Ovary (tissue), 7 donors: ENCODE measurements at regions not wholly inside any gene's neighbourhood (a gene's known extent, or its start where the extent isn't known, plus 50 kb on each side); places are given as distances from the start of the nearest gene placed in this dataset.

Experiments
- DNase-seq, 5 donors: peaks; one replicate each; pipeline ENCODE4 v3.0.0-alpha.2; 2019 to 2020
- H3K27ac ChIP-seq, 2 donors: fragments of 200-600 bp; one replicate each; pipeline versions ENCODE4 v1.5.1 to v1.8.0; 2019 to 2022
- H3K27me3 ChIP-seq: fragments of 200-600 bp; one replicate; pipeline ENCODE4 v1.8.0; 2022
- H3K36me3 ChIP-seq: fragments of 200-600 bp; sonication (generic); one replicate; pipeline ENCODE4 v1.5.1; 2019
- H3K4me1 ChIP-seq: one replicate; pipeline ENCODE4 v1.8.1; 2013; ENCODE audit warnings: mild to moderate bottlenecking, moderate library complexity; ENCODE audit not compliant: insufficient read depth
- H3K4me3 ChIP-seq: fragments of 200-600 bp; sonication (generic); one replicate; pipeline ENCODE4 v1.5.1; 2017
- H3K9me3 ChIP-seq, 2 donors: fragments of 200-600 bp in 1 of 2; sonication (generic) in 1 of 2; one replicate each; pipeline versions ENCODE4 v1.5.1 to v1.8.1; 2013 to 2019; ENCODE audit warnings: mild to moderate bottlenecking in 1 of 2, moderate library complexity in 1 of 2
- CTCF ChIP-seq, 3 donors: fragments of 450-650 bp in 2 of 3; fragments of 200-600 bp in 1 of 3; IDR thresholded peaks; one replicate each; pipeline versions ENCODE4 v1.5.1 to v1.8.0; 2016 to 2022; ENCODE audit warnings: antibody characterized with exemption in 3 of 3, mild to moderate bottlenecking in 1 of 3
- EP300 ChIP-seq: sonication (generic); formaldehyde crosslinking; IDR thresholded peaks from one replicate; pipeline ENCODE4 v1.6.1; 2017; ENCODE audit warnings: antibody characterized with exemption
- POLR2A ChIP-seq: fragments of 450-650 bp; IDR thresholded peaks from one replicate; pipeline ENCODE4 v1.6.1; 2017; ENCODE audit warnings: antibody characterized with exemption, mild to moderate bottlenecking, moderate library complexity
- WGBS, 3 donors: extraction: QIAGEN DNeasy Blood & Tissue Kit in 1 of 3; methylation state at CpG; one replicate each; pipeline versions ENCODE4 v1.1.5 to v1.1.7; 2013 to 2017; 5-methylcytosine and 5-hydroxymethylcytosine counted together
- intact Hi-C, 4 donors: fragments of 100-400 bp; cut with DNase I; formaldehyde crosslinking; loops; one replicate each; pipeline versions ENCODE4 v1.11.0 to v1.15.1; 2022 to 2023
- donor health status: DM: no; HTN: no; CAD: no; lungs with moderate emphysema.
- donor health status: DM: no; HTN: no; CAD: no.
- donor health status: Bipolar disorder and iron deficiency.
- donor health status: DM: no; HTN: no; CAD: no.
- donor health status: DM: yes; HTN: yes; CAD: no.

GRCh38 chr2:226431288-226431948 lies 368.2 kb downstream of the IRS1 start:
- H3K4me1 ChIP-seq: no peaks in the 10 kb centered on the region
- no peak for TF ChIP-seq EP300
- no peak for TF ChIP-seq CTCF (IDR thresholded peaks at IDR 0.05)
- TF ChIP-seq POLR2A: no peak
- intact Hi-C loops: no loop called here
- no peaks in the 10 kb centered on the region for H3K27me3 ChIP-seq
- H3K36me3 ChIP-seq: no peaks in the 10 kb centered on the region
- H3K27ac ChIP-seq: no peak overlapping the region
- H3K4me3 ChIP-seq: no peak overlapping the region
- WGBS, 3 donors: 35 to 49% (median 39%) methylated on average over 2 of the region's 2 CpGs
- H3K9me3 ChIP-seq: no peaks in the 10 kb centered on the region
- DNase-seq: no peak

GRCh38 chr2:226429476-226429875 lies 370.1 kb downstream of the IRS1 start:
- Histone ChIP-seq H3K36me3 (no peaks in the 10 kb centered on the region), H3K27me3 (no peaks in the 10 kb centered on the region), H3K4me3 (no peak overlapping the region), H3K4me1 (no peaks in the 10 kb centered on the region), H3K9me3 (no peaks in the 10 kb centered on the region), H3K27ac (no peak overlapping the region)
- intact Hi-C loops: no loop called here
- DNase-seq: no peak
- TF ChIP-seq CTCF (IDR thresholded peaks at IDR 0.05) (no peak), POLR2A (no peak), EP300 (no peak)
- 87 to 96% (median 89%) methylated on average over 2 of the region's 2 CpGs for WGBS, 3 donors

GRCh38 chr2:226427538-226428307 lies 371.9 kb downstream of the IRS1 start:
- no peak for DNase-seq
- no peak overlapping the region for H3K27ac ChIP-seq
- intact Hi-C loops: no loop called here
- H3K4me3 ChIP-seq: no peak overlapping the region
- no peak for TF ChIP-seq EP300
- H3K27me3 ChIP-seq: no peaks in the 10 kb centered on the region
- no peaks in the 10 kb centered on the region for H3K9me3 ChIP-seq
- H3K36me3 ChIP-seq: no peaks in the 10 kb centered on the region
- 88 to 96% (median 92%) methylated on average over 7 of the region's 7 CpGs for WGBS, 3 donors
- H3K4me1 ChIP-seq: no peaks in the 10 kb centered on the region

- H3K4me1 ChIP-seq: no peaks in the 10 kb centered on the region
- 70 to 85% (median 80%) methylated on average over 5 of the region's 5 CpGs for WGBS, 3 donors
- no peak for TF ChIP-seq CTCF (IDR thresholded peaks at IDR 0.05)
- TF ChIP-seq POLR2A: no peak
- no peak for TF ChIP-seq EP300
- H3K27ac ChIP-seq: no peak overlapping the region
- DNase-seq: no peak
- no peaks in the 10 kb centered on the region for H3K27me3 ChIP-seq
- no peaks in the 10 kb centered on the region for H3K36me3 ChIP-seq
- H3K9me3 ChIP-seq: no peaks in the 10 kb centered on the region
- intact Hi-C loops: no loop called here
- H3K4me3 ChIP-seq: no peak overlapping the region
These were observed 373.3 kb downstream of the IRS1 start for GRCh38 chr2:226426292-226426736.

- Histone ChIP-seq H3K4me3 (no peak overlapping the region), H3K27ac (no peak overlapping the region), H3K36me3 (no peaks in the 10 kb centered on the region), H3K4me1 (no peaks in the 10 kb centered on the region), H3K9me3 (no peaks in the 10 kb centered on the region), H3K27me3 (no peaks in the 10 kb centered on the region)
- 79 to 87% (median 85%) methylated on average over 3 of the region's 3 CpGs for WGBS, 3 donors
- intact Hi-C loops: no loop called here
- DNase-seq: no peak
- no peak for TF ChIP-seq EP300
- TF ChIP-seq CTCF (IDR thresholded peaks at IDR 0.05): no peak
- no peak for TF ChIP-seq POLR2A
These were observed 374.6 kb downstream of the IRS1 start for GRCh38 chr2:226424971-226425370.
